ENCODE measurements at regions not wholly inside any gene's neighbourhood (a gene's known extent, or its start where the extent isn't known, plus 50 kb on each side); places are given as distances from the start of the nearest gene placed in this dataset.
A peak's percentile ranks its signal among the peaks of the same experiment; 100 is the strongest.

GRCh38 chr13:103788061-103788652 lies 721.9 kb upstream of the SLC10A2 start:
- no peaks in the 10 kb centered on the region for H3K79me2 ChIP-seq (ENCODE audit: low read length)
- no peak overlapping the region for H3K27ac ChIP-seq (ENCODE audit: low read length)
- H3K4me3 ChIP-seq (ENCODE audit: low read length): no peak overlapping the region
- no peak overlapping the region for H3K4me2 ChIP-seq (ENCODE audit: low read depth, low read length, poor library complexity, severe bottlenecking)
- H3K9me3 ChIP-seq (ENCODE audit: low read length): peaks cover 14% of the 10 kb centered on the region
- no peaks in the 10 kb centered on the region for H3K36me3 ChIP-seq (ENCODE audit: insufficient read depth, low read length)
- no peak overlapping the region for H3K9ac ChIP-seq (ENCODE audit: low read length)
- no peak overlapping the region for H2AFZ ChIP-seq (ENCODE audit: low read length)
- no peaks in the 10 kb centered on the region for H4K20me1 ChIP-seq (ENCODE audit: insufficient read depth, low read depth, low read length)
- H3K9me2 ChIP-seq (replicated peaks; ENCODE audit: insufficient read depth, low read length): no peaks in the 10 kb centered on the region
- no peaks in the 10 kb centered on the region for H3K4me1 ChIP-seq (ENCODE audit: low read length)
- DNase-seq: peak; percentile 41
- no peaks in the 10 kb centered on the region for H3K27me3 ChIP-seq (ENCODE audit: low read length)

GRCh38 chr13:103772576-103772975 lies 706.4 kb upstream of the SLC10A2 start:
- Histone ChIP-seq H3K9me3 (ENCODE audit: low read length) (peaks cover 21% of the 10 kb centered on the region), H3K4me3 (ENCODE audit: low read length) (no peak overlapping the region), H3K27ac (ENCODE audit: low read length) (no peak overlapping the region), H3K4me1 (ENCODE audit: low read length) (no peaks in the 10 kb centered on the region), H3K9ac (ENCODE audit: low read length) (no peak overlapping the region), H3K9me2 (replicated peaks; ENCODE audit: insufficient read depth, low read length) (no peaks in the 10 kb centered on the region), H3K36me3 (ENCODE audit: insufficient read depth, low read length) (no peaks in the 10 kb centered on the region), H3K4me2 (ENCODE audit: low read depth, low read length, poor library complexity, severe bottlenecking) (no peak overlapping the region), H2AFZ (ENCODE audit: low read length) (no peak overlapping the region), H3K27me3 (ENCODE audit: low read length) (no peaks in the 10 kb centered on the region), H4K20me1 (ENCODE audit: insufficient read depth, low read depth, low read length) (no peaks in the 10 kb centered on the region), H3K79me2 (ENCODE audit: low read length) (no peaks in the 10 kb centered on the region)
- peak; percentile 44 for DNase-seq

DNA sequence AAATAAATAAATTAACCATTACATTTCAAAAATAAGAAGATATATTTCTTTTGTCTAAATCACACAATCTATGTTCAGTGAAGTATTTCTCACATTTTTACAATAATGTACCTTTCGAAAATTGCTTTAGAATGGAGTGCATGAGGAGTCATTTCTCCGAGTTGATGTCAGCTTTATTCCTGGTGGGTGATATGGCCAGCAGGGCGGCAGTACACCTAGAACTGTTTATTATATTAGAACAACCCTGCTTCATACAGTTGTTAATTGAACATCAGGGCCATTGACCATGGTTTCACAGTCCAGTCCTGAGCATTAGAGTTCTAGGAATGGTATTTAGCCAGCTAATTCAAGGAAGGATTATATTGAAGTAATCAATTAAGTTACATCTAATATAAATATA lies 696.3 kb upstream of the SLC10A2 start:
- Histone ChIP-seq H3K79me2 (ENCODE audit: low read length) (no peaks in the 10 kb centered on the region), H3K9me2 (replicated peaks; ENCODE audit: insufficient read depth, low read length) (no peaks in the 10 kb centered on the region), H2AFZ (ENCODE audit: low read length) (no peak overlapping the region), H3K4me1 (ENCODE audit: low read length) (no peaks in the 10 kb centered on the region), H3K9me3 (ENCODE audit: low read length) (peaks cover 16% of the 10 kb centered on the region), H3K9ac (ENCODE audit: low read length) (no peak overlapping the region), H3K4me3 (ENCODE audit: low read length) (no peak overlapping the region), H3K36me3 (ENCODE audit: insufficient read depth, low read length) (no peaks in the 10 kb centered on the region), H3K27me3 (ENCODE audit: low read length) (no peaks in the 10 kb centered on the region), H3K27ac (ENCODE audit: low read length) (no peak overlapping the region), H3K4me2 (ENCODE audit: low read depth, low read length, poor library complexity, severe bottlenecking) (no peak overlapping the region), H4K20me1 (ENCODE audit: insufficient read depth, low read depth, low read length) (no peaks in the 10 kb centered on the region)
- DNase-seq: no peak

- H3K27me3 ChIP-seq (ENCODE audit: low read length): no peaks in the 10 kb centered on the region
Measured at GRCh38 chr13:103759361-103759760, 693.1 kb upstream of the SLC10A2 start.

GRCh38 chr13:103758222-103758621 lies 692.0 kb upstream of the SLC10A2 start:
- Histone ChIP-seq H3K4me1 (ENCODE audit: low read length) (no peaks in the 10 kb centered on the region), H3K9ac (ENCODE audit: low read length) (no peak overlapping the region), H3K27ac (ENCODE audit: low read length) (no peak overlapping the region), H3K4me2 (ENCODE audit: low read depth, low read length, poor library complexity, severe bottlenecking) (no peak overlapping the region), H2AFZ (ENCODE audit: low read length) (no peak overlapping the region), H3K9me2 (replicated peaks; ENCODE audit: insufficient read depth, low read length) (no peaks in the 10 kb centered on the region), H3K36me3 (ENCODE audit: insufficient read depth, low read length) (no peaks in the 10 kb centered on the region), H3K4me3 (ENCODE audit: low read length) (no peak overlapping the region), H4K20me1 (ENCODE audit: insufficient read depth, low read depth, low read length) (no peaks in the 10 kb centered on the region), H3K27me3 (ENCODE audit: low read length) (no peaks in the 10 kb centered on the region), H3K9me3 (ENCODE audit: low read length) (peaks cover 28% of the 10 kb centered on the region), H3K79me2 (ENCODE audit: low read length) (no peaks in the 10 kb centered on the region)
- DNase-seq: no peak

More at GRCh38 chr13:103759361-103759760, 693.1 kb upstream of the SLC10A2 start:
- Histone ChIP-seq H3K79me2 (ENCODE audit: low read length) (no peaks in the 10 kb centered on the region), H3K4me1 (ENCODE audit: low read length) (no peaks in the 10 kb centered on the region), H3K4me2 (ENCODE audit: low read depth, low read length, poor library complexity, severe bottlenecking) (no peak overlapping the region), H3K36me3 (ENCODE audit: insufficient read depth, low read length) (no peaks in the 10 kb centered on the region), H3K9me3 (ENCODE audit: low read length) (peaks cover 29% of the 10 kb centered on the region), H3K9me2 (replicated peaks; ENCODE audit: insufficient read depth, low read length) (no peaks in the 10 kb centered on the region), H3K27ac (ENCODE audit: low read length) (no peak overlapping the region), H3K9ac (ENCODE audit: low read length) (no peak overlapping the region), H4K20me1 (ENCODE audit: insufficient read depth, low read depth, low read length) (no peaks in the 10 kb centered on the region), H2AFZ (ENCODE audit: low read length) (no peak overlapping the region), H3K4me3 (ENCODE audit: low read length) (no peak overlapping the region)
- DNase-seq: no peak

- Histone ChIP-seq H3K9ac (ENCODE audit: low read length) (no peak overlapping the region), H3K27me3 (ENCODE audit: low read length) (no peaks in the 10 kb centered on the region), H3K4me3 (ENCODE audit: low read length) (no peak overlapping the region), H3K27ac (ENCODE audit: low read length) (no peak overlapping the region), H3K36me3 (ENCODE audit: insufficient read depth, low read length) (no peaks in the 10 kb centered on the region), H3K79me2 (ENCODE audit: low read length) (no peaks in the 10 kb centered on the region), H4K20me1 (ENCODE audit: insufficient read depth, low read depth, low read length) (no peaks in the 10 kb centered on the region), H3K4me1 (ENCODE audit: low read length) (no peaks in the 10 kb centered on the region), H3K9me3 (ENCODE audit: low read length) (peaks cover 32% of the 10 kb centered on the region), H3K4me2 (ENCODE audit: low read depth, low read length, poor library complexity, severe bottlenecking) (no peak overlapping the region), H2AFZ (ENCODE audit: low read length) (no peak overlapping the region), H3K9me2 (replicated peaks; ENCODE audit: insufficient read depth, low read length) (no peaks in the 10 kb centered on the region)
- DNase-seq: no peak
Measured at GRCh38 chr13:103757361-103757760, 691.1 kb upstream of the SLC10A2 start.

DNA sequence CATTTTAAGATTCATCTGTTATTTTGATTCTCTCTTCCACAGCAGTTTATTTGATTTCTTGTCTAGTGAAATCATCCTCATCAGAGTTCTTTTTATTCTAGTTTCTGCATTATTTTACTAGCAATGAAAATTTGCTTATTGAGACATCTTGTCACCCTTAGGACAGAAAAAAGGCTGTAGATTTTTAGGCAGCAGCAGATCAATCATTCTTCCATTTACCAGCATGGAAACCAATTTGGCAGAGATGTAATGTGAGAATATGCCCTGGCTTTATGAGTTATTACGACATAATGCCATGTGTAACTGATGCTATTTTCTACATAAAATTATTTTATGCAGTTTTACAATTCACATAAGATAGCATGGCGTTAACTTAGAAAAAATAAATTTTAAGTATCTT lies 688.6 kb upstream of the SLC10A2 start:
- no peaks in the 10 kb centered on the region for H3K4me1 ChIP-seq (ENCODE audit: low read length)
- no peaks in the 10 kb centered on the region for H3K36me3 ChIP-seq (ENCODE audit: insufficient read depth, low read length)
- no peak overlapping the region for H3K4me3 ChIP-seq (ENCODE audit: low read length)
- no peaks in the 10 kb centered on the region for H3K79me2 ChIP-seq (ENCODE audit: low read length)
- no peak overlapping the region for H2AFZ ChIP-seq (ENCODE audit: low read length)
- H3K9me3 ChIP-seq (ENCODE audit: low read length): peaks cover 40% of the 10 kb centered on the region
- H3K4me2 ChIP-seq (ENCODE audit: low read depth, low read length, poor library complexity, severe bottlenecking): no peak overlapping the region
- no peak overlapping the region for H3K27ac ChIP-seq (ENCODE audit: low read length)
- H3K9ac ChIP-seq (ENCODE audit: low read length): no peak overlapping the region
- no peaks in the 10 kb centered on the region for H3K9me2 ChIP-seq (replicated peaks; ENCODE audit: insufficient read depth, low read length)
- DNase-seq: no peak
- no peaks in the 10 kb centered on the region for H3K27me3 ChIP-seq (ENCODE audit: low read length)
- H4K20me1 ChIP-seq (ENCODE audit: insufficient read depth, low read depth, low read length): no peaks in the 10 kb centered on the region

GRCh38 chr13:103734837-103735236 lies 668.6 kb upstream of the SLC10A2 start:
- Histone ChIP-seq H3K4me2 (ENCODE audit: low read depth, low read length, poor library complexity, severe bottlenecking) (no peak overlapping the region), H3K4me3 (ENCODE audit: low read length) (no peak overlapping the region), H3K27me3 (ENCODE audit: low read length) (no peaks in the 10 kb centered on the region), H3K27ac (ENCODE audit: low read length) (no peak overlapping the region), H3K36me3 (ENCODE audit: insufficient read depth, low read length) (no peaks in the 10 kb centered on the region), H3K9ac (ENCODE audit: low read length) (no peak overlapping the region), H3K4me1 (ENCODE audit: low read length) (no peaks in the 10 kb centered on the region), H3K9me3 (ENCODE audit: low read length) (peaks cover 15% of the 10 kb centered on the region), H3K9me2 (replicated peaks; ENCODE audit: insufficient read depth, low read length) (no peaks in the 10 kb centered on the region), H2AFZ (ENCODE audit: low read length) (no peak overlapping the region), H3K79me2 (ENCODE audit: low read length) (no peaks in the 10 kb centered on the region), H4K20me1 (ENCODE audit: insufficient read depth, low read depth, low read length) (no peaks in the 10 kb centered on the region)
- DNase-seq: no peak

DNA sequence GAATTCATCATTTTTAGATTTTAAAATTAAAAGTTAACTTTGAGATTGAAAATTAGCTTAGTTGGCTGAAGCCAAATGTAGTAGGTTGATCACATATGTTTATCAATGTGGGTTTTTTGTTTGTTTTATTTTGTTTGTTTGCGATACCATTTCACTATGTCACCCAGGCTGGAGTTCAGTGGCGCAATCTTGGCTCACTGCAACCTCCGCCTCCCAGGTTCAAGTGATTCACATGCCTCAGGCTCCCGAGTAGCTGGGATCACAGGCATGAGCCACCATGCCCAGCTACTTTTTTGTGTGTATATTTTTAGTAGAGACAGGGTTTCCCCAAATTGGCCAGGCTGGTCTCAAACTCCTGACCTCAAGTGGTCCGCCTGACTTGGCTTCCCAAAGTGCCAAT lies 665.7 kb upstream of the SLC10A2 start:
- H3K9me3 ChIP-seq (ENCODE audit: low read length): peaks cover 26% of the 10 kb centered on the region
- H3K4me2 ChIP-seq (ENCODE audit: low read depth, low read length, poor library complexity, severe bottlenecking): no peak overlapping the region
- no peaks in the 10 kb centered on the region for H4K20me1 ChIP-seq (ENCODE audit: insufficient read depth, low read depth, low read length)
- no peaks in the 10 kb centered on the region for H3K4me1 ChIP-seq (ENCODE audit: low read length)
- no peaks in the 10 kb centered on the region for H3K27me3 ChIP-seq (ENCODE audit: low read length)
- no peak for DNase-seq
- H2AFZ ChIP-seq (ENCODE audit: low read length): no peak overlapping the region
- no peaks in the 10 kb centered on the region for H3K9me2 ChIP-seq (replicated peaks; ENCODE audit: insufficient read depth, low read length)
- no peaks in the 10 kb centered on the region for H3K36me3 ChIP-seq (ENCODE audit: insufficient read depth, low read length)
- no peaks in the 10 kb centered on the region for H3K79me2 ChIP-seq (ENCODE audit: low read length)
- no peak overlapping the region for H3K27ac ChIP-seq (ENCODE audit: low read length)
- no peak overlapping the region for H3K4me3 ChIP-seq (ENCODE audit: low read length)
- H3K9ac ChIP-seq (ENCODE audit: low read length): no peak overlapping the region
